ENCODE measurements at regions not wholly inside any gene's neighbourhood (a gene's known extent, or its start where the extent isn't known, plus 50 kb on each side); places are given as distances from the start of the nearest gene placed in this dataset.
A peak's percentile ranks its signal among the peaks of the same experiment; 100 is the strongest.

GRCh38 chr6:14595751-14596150, 478.2 kb downstream of the CD83 start:
- Histone ChIP-seq H3K4me1 (ENCODE audit: insufficient read depth) (peaks cover 36% of the 10 kb centered on the region), H3K9me2 (ENCODE audit: insufficient read depth) (peaks cover 4% of the 10 kb centered on the region), H3K79me2 (replicated peaks; ENCODE audit: insufficient read depth) (no peaks in the 10 kb centered on the region), H3F3A (replicated peaks; ENCODE audit: low read depth) (no peaks in the 10 kb centered on the region), H3K4me3 (no peak overlapping the region), H3K36me3 (ENCODE audit: insufficient read depth) (no peaks in the 10 kb centered on the region), H3K4me2 (no peak overlapping the region), H2AFZ (no peak overlapping the region), H3K27me3 (ENCODE audit: insufficient read depth) (no peaks in the 10 kb centered on the region), H3K27ac (ENCODE audit: low read depth) (no peak overlapping the region), H4K20me1 (replicated peaks; ENCODE audit: insufficient read depth) (no peaks in the 10 kb centered on the region)
- DNase-seq (ENCODE audit: low spot score): no peak
- no peak for ATAC-seq
- Mint-ChIP-seq H3K9me3 (no peaks in the 10 kb centered on the region), H3K27me3 (ENCODE audit: insufficient read depth, low read depth, poor library complexity) (peaks cover 14% of the 10 kb centered on the region), H3K4me1 (peaks cover 34% of the 10 kb centered on the region), H3K36me3 (ENCODE audit: low read depth) (no peaks in the 10 kb centered on the region), H3K27ac (no peak overlapping the region), H3K4me3 (no peak overlapping the region)
- no peak for TF ChIP-seq REST (IDR thresholded peaks at IDR 0.05; ENCODE audit: unreplicated experiment)
- TF ChIP-seq CREB1 (CRISPR knock-in tag; IDR thresholded peaks at IDR 0.05; ENCODE audit: low read depth): no peak
- no peak for TF ChIP-seq EZH2phosphoT487 (IDR thresholded peaks at IDR 0.05; ENCODE audit: unreplicated experiment)
- no peak for TF ChIP-seq STAT1 (IDR thresholded peaks at IDR 0.05; ENCODE audit: unreplicated experiment)
- TF ChIP-seq JUNB (IDR thresholded peaks at IDR 0.05; ENCODE audit: unreplicated experiment): no peak

- Histone ChIP-seq H3K36me3 (ENCODE audit: insufficient read depth) (no peaks in the 10 kb centered on the region), H2AFZ (no peak overlapping the region), H3K9me2 (ENCODE audit: insufficient read depth) (peaks cover 4% of the 10 kb centered on the region), H3K4me1 (ENCODE audit: insufficient read depth) (peaks cover 36% of the 10 kb centered on the region), H3K27me3 (ENCODE audit: insufficient read depth) (no peaks in the 10 kb centered on the region), H3K79me2 (replicated peaks; ENCODE audit: insufficient read depth) (no peaks in the 10 kb centered on the region), H3K4me3 (no peak overlapping the region), H3K4me2 (no peak overlapping the region), H4K20me1 (replicated peaks; ENCODE audit: insufficient read depth) (no peaks in the 10 kb centered on the region), H3F3A (replicated peaks; ENCODE audit: low read depth) (no peaks in the 10 kb centered on the region), H3K27ac (ENCODE audit: low read depth) (no peak overlapping the region)
- ATAC-seq: peak; percentile 59
- Mint-ChIP-seq H3K36me3 (ENCODE audit: low read depth) (no peaks in the 10 kb centered on the region), H3K27me3 (ENCODE audit: insufficient read depth, low read depth, poor library complexity) (peaks cover 14% of the 10 kb centered on the region), H3K4me3 (no peak overlapping the region), H3K27ac (no peak overlapping the region), H3K4me1 (peaks cover 34% of the 10 kb centered on the region), H3K9me3 (no peaks in the 10 kb centered on the region)
- no peak for TF ChIP-seq CREB1 (CRISPR knock-in tag; IDR thresholded peaks at IDR 0.05; ENCODE audit: low read depth)
- no peak for TF ChIP-seq ETS1 (IDR thresholded peaks at IDR 0.05)
- TF ChIP-seq ZNF331 (CRISPR knock-in tag; IDR thresholded peaks at IDR 0.05; ENCODE audit: low read depth): no peak
- no peak for TF ChIP-seq EZH2phosphoT487 (IDR thresholded peaks at IDR 0.05; ENCODE audit: unreplicated experiment)
- no peak for DNase-seq (ENCODE audit: low spot score)
Measured at GRCh38 chr6:14596410-14596809, 478.8 kb downstream of the CD83 start.
